ENCODE measurements at regions not wholly inside any gene's neighbourhood (a gene's known extent, or its start where the extent isn't known, plus 50 kb on each side); places are given as distances from the start of the nearest gene placed in this dataset.

- intact Hi-C loops (cut with DNase I, micrococcal nuclease): no loop called here
- ATAC-seq (no peak), DNase-seq (no peak)
Measured at GRCh38 chr3:16658004-16658924, 53.0 kb upstream of the DAZL start.

GRCh38 chr3:16658925-16659793 is 53.9 kb upstream of the DAZL start:
- no peak for ATAC-seq
- DNase-seq: no peak
- intact Hi-C loops (cut with DNase I, micrococcal nuclease): no loop called here

GRCh38 chr3:16663854-16664712 is 58.9 kb upstream of the DAZL start:
- intact Hi-C loops (cut with DNase I, micrococcal nuclease): no loop called here
- DNase-seq: no peak
- ATAC-seq: no peak

GRCh38 chr3:16665282-16665741 is 60.1 kb upstream of the DAZL start:
- ATAC-seq: peak; percentile 98
- intact Hi-C loops (cut with DNase I, micrococcal nuclease): no loop called here

GRCh38 chr3:16666206-16666605 is 61.0 kb upstream of the DAZL start:
- intact Hi-C loops (cut with DNase I, micrococcal nuclease): no loop called here
- no peak for ATAC-seq
- no peak for DNase-seq

More at GRCh38 chr3:16665282-16665741, 60.1 kb upstream of the DAZL start:
- peak; percentile 21 to 70 for DNase-seq

- DNase-seq: no peak
- ATAC-seq: no peak
- intact Hi-C loops (cut with DNase I, micrococcal nuclease): no loop called here
Measured at GRCh38 chr3:16667633-16668032, 62.4 kb upstream of the DAZL start.

- no peak for ATAC-seq
- no peak for DNase-seq
- intact Hi-C loops (cut with DNase I, micrococcal nuclease): no loop called here
Measured at GRCh38 chr3:16668776-16669545, 63.7 kb upstream of the DAZL start.

- DNase-seq: no peak
- ATAC-seq: no peak
- intact Hi-C loops (cut with DNase I, micrococcal nuclease): no loop called here
Measured at GRCh38 chr3:16670191-16670590, 65.0 kb upstream of the DAZL start.

- ATAC-seq (no peak), DNase-seq (no peak)
- intact Hi-C loops (cut with DNase I, micrococcal nuclease): no loop called here
Measured at GRCh38 chr3:16671690-16672089, 66.5 kb upstream of the DAZL start.

- ATAC-seq: no peak
- no peak for DNase-seq
- intact Hi-C loops (cut with DNase I, micrococcal nuclease): no loop called here
Measured at GRCh38 chr3:16673530-16673929, 68.3 kb upstream of the DAZL start.

GRCh38 chr3:16675805-16676204 is 70.6 kb upstream of the DAZL start:
- intact Hi-C loops (cut with DNase I, micrococcal nuclease): no loop called here
- no peak for DNase-seq
- no peak for ATAC-seq

GRCh38 chr3:16686679-16687078 is 81.5 kb upstream of the DAZL start:
- no peak for ATAC-seq
- intact Hi-C loops (cut with DNase I, micrococcal nuclease): no loop called here

GRCh38 chr3:16687221-16687620 is 82.0 kb upstream of the DAZL start:
- ATAC-seq (no peak), DNase-seq (no peak)
- intact Hi-C loops (cut with DNase I, micrococcal nuclease): no loop called here

More at GRCh38 chr3:16686679-16687078, 81.5 kb upstream of the DAZL start:
- DNase-seq: no peak

- DNase-seq: no peak
- no peak for ATAC-seq
- intact Hi-C loops (cut with DNase I, micrococcal nuclease): no loop called here
Measured at GRCh38 chr3:16692486-16693344, 87.5 kb upstream of the DAZL start.

GRCh38 chr3:16693820-16694219 is 88.6 kb upstream of the DAZL start:
- DNase-seq (no peak), ATAC-seq (no peak)
- intact Hi-C loops (cut with DNase I, micrococcal nuclease): no loop called here

GRCh38 chr3:16695710-16696109 is 90.5 kb upstream of the DAZL start:
- intact Hi-C loops (cut with DNase I, micrococcal nuclease): no loop called here
- ATAC-seq: no peak
- no peak for DNase-seq

- no peak for DNase-seq
- no peak for ATAC-seq
- intact Hi-C loops (cut with DNase I, micrococcal nuclease): no loop called here
Measured at GRCh38 chr3:16697443-16698147, 92.4 kb upstream of the DAZL start.

Measured in left colon (tissue), 2 donors.